OCI-LY3 (cell line): ENCODE measurements at regions not wholly inside any gene's neighbourhood (a gene's known extent, or its start where the extent isn't known, plus 50 kb on each side); places are given as distances from the start of the nearest gene placed in this dataset.
"Not testable (repeated sequence)": the region's sequence is repeated elsewhere in the genome, so short reads cannot be mapped to it uniquely, and the experiment has no call there.

ENCODE experiments used
- EZH2phosphoT487 ChIP-seq: fragments of 200-600 bp; shearing (Covaris generic); IDR thresholded peaks from 2 replicates; pipeline ENCODE4 v1.6.1; 2018; ENCODE audit warnings: antibody characterized with exemption, mixed run types, low read depth
- TF ChIP-seq, protein P1 (sequence below): fragments of 200-600, 300-600 bp; sonication (generic); IDR thresholded peaks from 2 replicates; pipeline ENCODE4 v1.5.1; 2014; ENCODE audit warnings: antibody characterized with exemption, low read length, low read depth

DNA sequence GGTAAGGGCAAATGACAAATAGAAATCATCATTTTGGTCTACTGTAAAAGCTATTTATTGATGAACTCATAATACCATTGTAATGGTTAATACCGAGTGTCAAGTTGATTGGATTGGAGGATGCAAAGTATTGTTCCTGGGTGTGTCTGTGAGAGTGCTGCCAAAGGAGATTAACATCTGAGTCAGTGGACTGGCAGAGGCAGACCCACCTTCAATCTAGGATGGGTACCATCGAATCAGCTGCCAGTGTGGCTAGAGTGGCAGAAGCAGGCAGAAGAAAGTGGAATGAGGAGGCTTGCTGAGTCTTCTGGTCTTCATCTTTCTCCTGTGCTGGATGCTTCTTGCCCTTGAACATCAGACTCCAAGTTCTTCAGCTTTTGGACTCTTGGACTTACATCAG, 2092.2 kb upstream of the RAG2 start:
- TF ChIP-seq, protein P1, sequence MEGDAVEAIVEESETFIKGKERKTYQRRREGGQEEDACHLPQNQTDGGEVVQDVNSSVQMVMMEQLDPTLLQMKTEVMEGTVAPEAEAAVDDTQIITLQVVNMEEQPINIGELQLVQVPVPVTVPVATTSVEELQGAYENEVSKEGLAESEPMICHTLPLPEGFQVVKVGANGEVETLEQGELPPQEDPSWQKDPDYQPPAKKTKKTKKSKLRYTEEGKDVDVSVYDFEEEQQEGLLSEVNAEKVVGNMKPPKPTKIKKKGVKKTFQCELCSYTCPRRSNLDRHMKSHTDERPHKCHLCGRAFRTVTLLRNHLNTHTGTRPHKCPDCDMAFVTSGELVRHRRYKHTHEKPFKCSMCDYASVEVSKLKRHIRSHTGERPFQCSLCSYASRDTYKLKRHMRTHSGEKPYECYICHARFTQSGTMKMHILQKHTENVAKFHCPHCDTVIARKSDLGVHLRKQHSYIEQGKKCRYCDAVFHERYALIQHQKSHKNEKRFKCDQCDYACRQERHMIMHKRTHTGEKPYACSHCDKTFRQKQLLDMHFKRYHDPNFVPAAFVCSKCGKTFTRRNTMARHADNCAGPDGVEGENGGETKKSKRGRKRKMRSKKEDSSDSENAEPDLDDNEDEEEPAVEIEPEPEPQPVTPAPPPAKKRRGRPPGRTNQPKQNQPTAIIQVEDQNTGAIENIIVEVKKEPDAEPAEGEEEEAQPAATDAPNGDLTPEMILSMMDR = not testable (repeated sequence)
- TF ChIP-seq EZH2phosphoT487 = not testable (repeated sequence)
